Gastrocnemius medialis (tissue), 4 donors: ENCODE measurements at regions not wholly inside any gene's neighbourhood (a gene's known extent, or its start where the extent isn't known, plus 50 kb on each side); places are given as distances from the start of the nearest gene placed in this dataset.

Experiments
- CTCF ChIP-seq, 5 experiments: fragments of 450-650 bp in 3 of 5; fragments of 200-600 bp in 2 of 5; sonication (generic) in 2 of 5; IDR thresholded peaks in 4 of 5; conservative IDR thresholded peaks in 1 of 5; 1 replicate in 4 of 5; 2 replicates in 1 of 5; pipeline ENCODE4 v1.5.1; 2016 to 2019; ENCODE audit warnings: antibody characterized with exemption in 5 of 5, mild to moderate bottlenecking in 3 of 5, moderate library complexity in 3 of 5
- POLR2A ChIP-seq, 2 donors: fragments of 450-650 bp; IDR thresholded peaks; one replicate each; pipeline ENCODE4 v1.6.1; 2017; ENCODE audit warnings: antibody characterized with exemption in 2 of 2, mild to moderate bottlenecking in 2 of 2, moderate library complexity in 2 of 2

- TF ChIP-seq CTCF (IDR thresholded peaks at IDR 0.05 in 4 of 5, conservative IDR thresholded peaks at IDR 0.05 in 1 of 5) (no peak), POLR2A (IDR thresholded peaks at IDR 0.05) (no peak)
These were observed 96.7 kb upstream of the CHD1 start for GRCh38 chr5:99025298-99026045.
